Endothelial cell of umbilical vein (primary cell): ENCODE measurements at regions not wholly inside any gene's neighbourhood (a gene's known extent, or its start where the extent isn't known, plus 50 kb on each side); places are given as distances from the start of the nearest gene placed in this dataset.

Experiments used
- EZH2 ChIP-seq: IDR thresholded peaks from 2 replicates; pipeline ENCODE4 v1.6.1; 2012; ENCODE audit warnings: borderline replicate concordance, low read depth, mild to moderate bottlenecking, moderate library complexity, low read length, inconsistent platforms; ENCODE audit not compliant: severe bottlenecking
- GATA2 ChIP-seq: IDR thresholded peaks from 2 replicates; pipeline ENCODE4 v1.7.0; 2011; ENCODE audit warnings: low read depth, mild to moderate bottlenecking, moderate library complexity, mixed read lengths, low read length; ENCODE audit not compliant: insufficient read length, insufficient read depth
- JUN ChIP-seq: IDR thresholded peaks from 2 replicates; pipeline ENCODE4 v1.6.1; 2011; ENCODE audit warnings: borderline replicate concordance, low read depth; ENCODE audit not compliant: insufficient read length, insufficient read depth
- MYC ChIP-seq: IDR thresholded peaks from one replicate; pipeline ENCODE4 v1.6.1; 2011; ENCODE audit warnings: mild to moderate bottlenecking, low read depth, low read length
- POLR2A ChIP-seq: IDR thresholded peaks from 2 replicates; pipeline ENCODE4 v1.6.1; 2012; ENCODE audit warnings: low read depth, mild to moderate bottlenecking, control low read depth, low read length
- POLR2AphosphoS5 ChIP-seq: IDR thresholded peaks from 2 replicates; pipeline ENCODE4 v1.6.1; 2012; ENCODE audit warnings: low read depth, mild to moderate bottlenecking, control low read depth, low read length, moderate library complexity; ENCODE audit not compliant: insufficient read depth
- TF ChIP-seq, protein P1 (sequence below), 2 donors: IDR thresholded peaks; 1 replicate in 1 of 2; 2 replicates in 1 of 2; pipeline ENCODE4 v1.5.1; 2011; ENCODE audit warnings: low read length in 2 of 2, mild to moderate bottlenecking in 2 of 2, moderate library complexity in 2 of 2, control low read depth in 1 of 2, inconsistent platforms in 1 of 2, low read depth in 1 of 2; ENCODE audit not compliant: insufficient read depth in 1 of 2; ENCODE audit errors: extremely low read depth in 1 of 2
- TF ChIP-seq, protein P2 (sequence below): IDR thresholded peaks from 2 replicates; pipeline ENCODE4 v1.6.1; 2011; ENCODE audit not compliant: insufficient read depth, insufficient read length

DNA sequence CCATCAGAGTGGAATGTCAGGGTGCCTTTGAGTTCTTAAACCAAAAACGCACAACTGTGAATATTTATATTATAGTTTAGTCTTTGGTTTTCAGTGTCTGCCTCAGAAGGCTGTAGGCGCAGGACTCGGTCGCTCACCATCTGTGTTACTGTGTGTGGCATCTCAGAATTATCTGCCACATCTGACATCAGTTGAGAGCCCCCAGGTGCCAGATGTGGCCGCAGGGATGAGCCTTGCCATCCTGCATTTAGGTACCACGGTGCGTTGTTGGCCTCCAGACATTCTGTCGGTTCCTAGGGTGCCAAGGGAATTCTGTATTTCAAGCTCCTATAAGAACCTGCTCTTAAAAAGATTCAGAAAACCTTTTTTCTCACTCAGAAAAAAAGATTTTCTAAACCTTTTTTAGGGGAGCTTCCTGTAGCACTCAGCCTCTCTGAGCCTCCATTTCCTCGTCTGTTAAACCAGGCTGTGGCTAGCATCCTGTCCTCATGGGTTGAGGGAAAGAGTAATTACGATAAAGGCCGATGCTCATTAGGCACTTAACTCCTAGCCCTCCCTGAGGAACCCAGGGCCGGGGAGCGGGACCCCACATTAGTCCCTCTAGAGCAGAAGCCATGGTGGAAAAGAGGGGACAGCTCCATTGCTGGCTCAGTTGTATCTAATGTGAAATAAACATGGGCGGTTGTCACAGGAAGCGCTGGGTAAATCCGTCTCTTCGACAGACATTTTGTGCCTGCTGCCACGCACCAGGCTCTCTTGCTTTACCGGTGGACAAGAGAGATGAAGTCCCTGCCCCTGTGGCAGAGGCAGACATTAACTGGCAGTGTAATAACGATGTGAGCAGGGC, 70.2 kb upstream of the MORC3 start:
- TF ChIP-seq, protein P1, sequence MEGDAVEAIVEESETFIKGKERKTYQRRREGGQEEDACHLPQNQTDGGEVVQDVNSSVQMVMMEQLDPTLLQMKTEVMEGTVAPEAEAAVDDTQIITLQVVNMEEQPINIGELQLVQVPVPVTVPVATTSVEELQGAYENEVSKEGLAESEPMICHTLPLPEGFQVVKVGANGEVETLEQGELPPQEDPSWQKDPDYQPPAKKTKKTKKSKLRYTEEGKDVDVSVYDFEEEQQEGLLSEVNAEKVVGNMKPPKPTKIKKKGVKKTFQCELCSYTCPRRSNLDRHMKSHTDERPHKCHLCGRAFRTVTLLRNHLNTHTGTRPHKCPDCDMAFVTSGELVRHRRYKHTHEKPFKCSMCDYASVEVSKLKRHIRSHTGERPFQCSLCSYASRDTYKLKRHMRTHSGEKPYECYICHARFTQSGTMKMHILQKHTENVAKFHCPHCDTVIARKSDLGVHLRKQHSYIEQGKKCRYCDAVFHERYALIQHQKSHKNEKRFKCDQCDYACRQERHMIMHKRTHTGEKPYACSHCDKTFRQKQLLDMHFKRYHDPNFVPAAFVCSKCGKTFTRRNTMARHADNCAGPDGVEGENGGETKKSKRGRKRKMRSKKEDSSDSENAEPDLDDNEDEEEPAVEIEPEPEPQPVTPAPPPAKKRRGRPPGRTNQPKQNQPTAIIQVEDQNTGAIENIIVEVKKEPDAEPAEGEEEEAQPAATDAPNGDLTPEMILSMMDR (IDR thresholded peaks at IDR 0.05; ENCODE audit: extremely low read depth in 1 of 2, insufficient read depth in 1 of 2, low read depth in 1 of 2, low read length in 2 of 2): no peak
- TF ChIP-seq POLR2A: no peak
- TF ChIP-seq POLR2AphosphoS5: no peak
- TF ChIP-seq GATA2: no peak
- TF ChIP-seq, protein P2, sequence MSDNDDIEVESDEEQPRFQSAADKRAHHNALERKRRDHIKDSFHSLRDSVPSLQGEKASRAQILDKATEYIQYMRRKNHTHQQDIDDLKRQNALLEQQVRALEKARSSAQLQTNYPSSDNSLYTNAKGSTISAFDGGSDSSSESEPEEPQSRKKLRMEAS: no peak
- TF ChIP-seq EZH2: no peak
- no peak for TF ChIP-seq MYC
- TF ChIP-seq JUN: no peak
